H1 (cell line): ENCODE measurements at regions not wholly inside any gene's neighbourhood (a gene's known extent, or its start where the extent isn't known, plus 50 kb on each side); places are given as distances from the start of the nearest gene placed in this dataset.

Experiments
- CHD7 ChIP-seq: fragments of 300-600 bp; sonication (generic); IDR thresholded peaks from 2 replicates; pipeline ENCODE4 v1.7.1; 2012; ENCODE audit warnings: low read length, moderate library complexity, mild to moderate bottlenecking, inconsistent platforms; ENCODE audit not compliant: insufficient replicate concordance
- E2F6 ChIP-seq: IDR thresholded peaks from 2 replicates; pipeline ENCODE4 v1.6.1; 2012; ENCODE audit warnings: inconsistent platforms
- EGR1 ChIP-seq: IDR thresholded peaks from 2 replicates; pipeline ENCODE4 v1.6.1; 2011; ENCODE audit warnings: low read depth, low read length, borderline replicate concordance
- GTF2F1 ChIP-seq: IDR thresholded peaks from 2 replicates; pipeline ENCODE4 v1.6.1; 2012; ENCODE audit warnings: low read depth, low read length, improper control_type of control experiment, borderline replicate concordance
- JUN ChIP-seq: IDR thresholded peaks from 2 replicates; pipeline ENCODE4 v1.6.1; 2011; ENCODE audit warnings: low read depth, mild to moderate bottlenecking, improper control_type of control experiment, low read length
- JUND ChIP-seq: IDR thresholded peaks from 2 replicates; pipeline ENCODE4 v1.6.1; 2011; ENCODE audit warnings: mild to moderate bottlenecking, improper control_type of control experiment, low read length
- NANOG ChIP-seq: IDR thresholded peaks from 2 replicates; pipeline ENCODE4 v1.6.1; 2011; ENCODE audit warnings: low read length, low read depth, mild to moderate bottlenecking, inconsistent platforms; ENCODE audit not compliant: insufficient read depth, poor library complexity, severe bottlenecking
- PHF8 ChIP-seq: fragments of 200-600 bp; sonication (generic); conservative IDR thresholded peaks from 2 replicates; pipeline ENCODE4 v1.7.1; 2012; ENCODE audit warnings: low read depth, mild to moderate bottlenecking, inconsistent platforms, low read length, moderate library complexity
- POLR2A ChIP-seq, 2 experiments: IDR thresholded peaks; 1 replicate in 1 of 2; 2 replicates in 1 of 2; pipeline ENCODE4 v1.6.1; 2011; ENCODE audit warnings: low read depth in 2 of 2, low read length in 2 of 2, mild to moderate bottlenecking in 2 of 2; ENCODE audit errors: control extremely low read depth in 1 of 2
- SUZ12 ChIP-seq: fragments of 200-600 bp; sonication (generic); IDR thresholded peaks from 2 replicates; pipeline ENCODE4 v1.6.1; 2012; ENCODE audit warnings: mild to moderate bottlenecking, inconsistent platforms, low read length, moderate library complexity, mixed read lengths

GRCh38 chr12:16785524-16785923, 179.6 kb upstream of the LMO3 start (continued):
- TF ChIP-seq CHD7 (no peak), NANOG (no peak), POLR2A (IDR thresholded peaks at IDR 0.05; ENCODE audit: control extremely low read depth in 1 of 2, low read depth in 2 of 2, low read length in 2 of 2) (no peak), JUN (no peak), SUZ12 (no peak), GTF2F1 (no peak), E2F6 (no peak), PHF8 (no peak), EGR1 (no peak), JUND (no peak)
